ENCODE measurements at regions not wholly inside any gene's neighbourhood (a gene's known extent, or its start where the extent isn't known, plus 50 kb on each side); places are given as distances from the start of the nearest gene placed in this dataset.

- Mint-ChIP-seq H3K4me1 (ENCODE audit: unreplicated experiment) (no peaks in the 10 kb centered on the region), H3K27me3 (ENCODE audit: unreplicated experiment) (no peaks in the 10 kb centered on the region), H3K27ac (ENCODE audit: unreplicated experiment) (no peak overlapping the region), H3K36me3 (ENCODE audit: unreplicated experiment) (no peaks in the 10 kb centered on the region), H3K9me3 (ENCODE audit: unreplicated experiment) (peaks cover 41% of the 10 kb centered on the region), H3K4me3 (ENCODE audit: unreplicated experiment) (no peak overlapping the region)
- TF ChIP-seq CTCF (IDR thresholded peaks at IDR 0.05) = no peak
- DNase-seq (ENCODE audit: extremely low spot score, unreplicated experiment) = no peak
These were observed 754.5 kb downstream of the C6orf118 start for GRCh38 chr6:164554700-164555476.

- DNase-seq (ENCODE audit: extremely low spot score, unreplicated experiment) = no peak
- no peak for TF ChIP-seq CTCF (IDR thresholded peaks at IDR 0.05)
- peaks cover 44% of the 10 kb centered on the region for H3K9me3 Mint-ChIP-seq (ENCODE audit: unreplicated experiment)
- no peaks in the 10 kb centered on the region for H3K36me3 Mint-ChIP-seq (ENCODE audit: unreplicated experiment)
- no peak overlapping the region for H3K27ac Mint-ChIP-seq (ENCODE audit: unreplicated experiment)
- no peaks in the 10 kb centered on the region for H3K27me3 Mint-ChIP-seq (ENCODE audit: unreplicated experiment)
- no peak overlapping the region for H3K4me3 Mint-ChIP-seq (ENCODE audit: unreplicated experiment)
- H3K4me1 Mint-ChIP-seq (ENCODE audit: unreplicated experiment) = no peaks in the 10 kb centered on the region
These were observed 755.2 kb downstream of the C6orf118 start for GRCh38 chr6:164554226-164554625.

GRCh38 chr6:164551706-164552105 is 757.7 kb downstream of the C6orf118 start:
- no peaks in the 10 kb centered on the region for H3K27me3 Mint-ChIP-seq (ENCODE audit: unreplicated experiment)
- H3K9me3 Mint-ChIP-seq (ENCODE audit: unreplicated experiment) = peaks cover 36% of the 10 kb centered on the region
- no peaks in the 10 kb centered on the region for H3K4me1 Mint-ChIP-seq (ENCODE audit: unreplicated experiment)

GRCh38 chr6:164547076-164547475 is 762.3 kb downstream of the C6orf118 start:
- DNase-seq (ENCODE audit: extremely low spot score, unreplicated experiment) = no peak
- H3K27me3 Mint-ChIP-seq (ENCODE audit: unreplicated experiment) = no peaks in the 10 kb centered on the region
- peaks cover 37% of the 10 kb centered on the region for H3K9me3 Mint-ChIP-seq (ENCODE audit: unreplicated experiment)
- TF ChIP-seq CTCF (IDR thresholded peaks at IDR 0.05) = no peak
- H3K4me3 Mint-ChIP-seq (ENCODE audit: unreplicated experiment) = no peak overlapping the region
- no peaks in the 10 kb centered on the region for H3K4me1 Mint-ChIP-seq (ENCODE audit: unreplicated experiment)
- no peaks in the 10 kb centered on the region for H3K36me3 Mint-ChIP-seq (ENCODE audit: unreplicated experiment)
- H3K27ac Mint-ChIP-seq (ENCODE audit: unreplicated experiment) = no peak overlapping the region

More at GRCh38 chr6:164551706-164552105, 757.7 kb downstream of the C6orf118 start:
- H3K4me3 Mint-ChIP-seq (ENCODE audit: unreplicated experiment) = no peak overlapping the region
- no peaks in the 10 kb centered on the region for H3K36me3 Mint-ChIP-seq (ENCODE audit: unreplicated experiment)
- no peak for TF ChIP-seq CTCF (IDR thresholded peaks at IDR 0.05)
- no peak overlapping the region for H3K27ac Mint-ChIP-seq (ENCODE audit: unreplicated experiment)
- DNase-seq (ENCODE audit: extremely low spot score, unreplicated experiment) = no peak

GRCh38 chr6:164546263-164546662 is 763.1 kb downstream of the C6orf118 start:
- no peak for TF ChIP-seq CTCF (IDR thresholded peaks at IDR 0.05)
- Mint-ChIP-seq H3K27me3 (ENCODE audit: unreplicated experiment) (no peaks in the 10 kb centered on the region), H3K36me3 (ENCODE audit: unreplicated experiment) (no peaks in the 10 kb centered on the region), H3K4me3 (ENCODE audit: unreplicated experiment) (no peak overlapping the region), H3K4me1 (ENCODE audit: unreplicated experiment) (no peaks in the 10 kb centered on the region), H3K27ac (ENCODE audit: unreplicated experiment) (no peak overlapping the region), H3K9me3 (ENCODE audit: unreplicated experiment) (peaks cover 34% of the 10 kb centered on the region)
- no peak for DNase-seq (ENCODE audit: extremely low spot score, unreplicated experiment)
